ENCODE measurements at regions not wholly inside any gene's neighbourhood (a gene's known extent, or its start where the extent isn't known, plus 50 kb on each side); places are given as distances from the start of the nearest gene placed in this dataset.

- TF ChIP-seq CTCF (conservative IDR thresholded peaks at IDR 0.05; ENCODE audit: low read depth, low read length) = no peak
- no peak for TF ChIP-seq EZH2 (IDR thresholded peaks at IDR 0.05; ENCODE audit: low read length, unreplicated experiment)
- TF ChIP-seq EZH2phosphoT487 (IDR thresholded peaks at IDR 0.05; ENCODE audit: borderline replicate concordance, low read length) = no peak
Measured at GRCh38 chr13:59404331-59404730, 759.4 kb downstream of the DIAPH3 start.
